ENCODE measurements at regions not wholly inside any gene's neighbourhood (a gene's known extent, or its start where the extent isn't known, plus 50 kb on each side); places are given as distances from the start of the nearest gene placed in this dataset.

DNA sequence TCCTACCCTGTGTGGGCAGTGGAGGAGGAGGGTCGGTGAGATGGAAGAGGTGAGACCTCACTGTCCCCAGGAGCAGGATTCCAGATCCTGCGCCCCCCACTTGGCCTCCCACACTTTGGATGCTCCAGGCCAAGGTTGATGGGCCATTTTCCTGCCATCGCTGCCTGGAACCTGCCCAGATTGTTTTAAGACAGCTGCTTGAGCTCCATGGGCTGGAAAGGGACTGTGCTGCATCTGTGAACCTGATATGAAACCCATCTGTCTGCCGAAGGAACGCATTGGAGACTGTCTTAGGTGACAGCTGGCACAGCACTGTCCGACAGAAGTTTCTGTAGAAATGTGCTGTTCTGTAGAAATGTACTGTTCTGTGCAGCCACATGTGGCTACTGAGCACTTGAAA, 72.7 kb upstream of the SLC25A48 start:
- no peak for TF ChIP-seq KDM1A (IDR thresholded peaks at IDR 0.05; ENCODE audit: low read depth)
- TF ChIP-seq, protein P1, sequence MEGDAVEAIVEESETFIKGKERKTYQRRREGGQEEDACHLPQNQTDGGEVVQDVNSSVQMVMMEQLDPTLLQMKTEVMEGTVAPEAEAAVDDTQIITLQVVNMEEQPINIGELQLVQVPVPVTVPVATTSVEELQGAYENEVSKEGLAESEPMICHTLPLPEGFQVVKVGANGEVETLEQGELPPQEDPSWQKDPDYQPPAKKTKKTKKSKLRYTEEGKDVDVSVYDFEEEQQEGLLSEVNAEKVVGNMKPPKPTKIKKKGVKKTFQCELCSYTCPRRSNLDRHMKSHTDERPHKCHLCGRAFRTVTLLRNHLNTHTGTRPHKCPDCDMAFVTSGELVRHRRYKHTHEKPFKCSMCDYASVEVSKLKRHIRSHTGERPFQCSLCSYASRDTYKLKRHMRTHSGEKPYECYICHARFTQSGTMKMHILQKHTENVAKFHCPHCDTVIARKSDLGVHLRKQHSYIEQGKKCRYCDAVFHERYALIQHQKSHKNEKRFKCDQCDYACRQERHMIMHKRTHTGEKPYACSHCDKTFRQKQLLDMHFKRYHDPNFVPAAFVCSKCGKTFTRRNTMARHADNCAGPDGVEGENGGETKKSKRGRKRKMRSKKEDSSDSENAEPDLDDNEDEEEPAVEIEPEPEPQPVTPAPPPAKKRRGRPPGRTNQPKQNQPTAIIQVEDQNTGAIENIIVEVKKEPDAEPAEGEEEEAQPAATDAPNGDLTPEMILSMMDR (IDR thresholded peaks at IDR 0.05): no peak
- TF ChIP-seq RFX5 (IDR thresholded peaks at IDR 0.05): no peak
- no peak for TF ChIP-seq CEBPB (IDR thresholded peaks at IDR 0.05)

Data from A549 (cell line).